ENCODE measurements at regions not wholly inside any gene's neighbourhood (a gene's known extent, or its start where the extent isn't known, plus 50 kb on each side); places are given as distances from the start of the nearest gene placed in this dataset.

DNA sequence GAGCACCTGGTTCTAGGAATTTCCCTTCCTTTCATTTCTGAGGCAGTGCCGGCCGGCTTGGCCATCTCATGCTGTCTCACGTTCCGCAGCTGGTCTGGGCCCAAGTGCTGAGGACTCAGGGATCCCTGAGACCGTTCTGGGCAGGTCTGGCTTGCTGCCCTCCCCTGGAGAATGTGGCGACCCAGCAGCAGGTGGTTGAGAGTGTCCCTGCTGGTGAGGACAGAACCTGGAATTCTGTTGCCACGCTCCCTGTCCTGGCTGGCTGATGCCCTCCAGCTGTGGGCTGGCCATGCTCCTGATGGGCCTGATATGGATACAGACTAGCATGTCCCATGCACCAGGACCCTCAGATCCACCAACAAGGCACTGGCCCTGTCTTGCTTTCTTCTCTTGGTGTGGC, 114.0 kb upstream of the C1QTNF9B start:
- no peak for ATAC-seq (ENCODE audit: low FRiP score in 2 of 2)
- Histone ChIP-seq H3K27me3 (no peaks in the 10 kb centered on the region), H3K9me3 (no peaks in the 10 kb centered on the region), H3K4me1 (no peaks in the 10 kb centered on the region), H3K27ac (no peak overlapping the region), H3K4me3 (no peak overlapping the region), H3K36me3 (no peaks in the 10 kb centered on the region)
- DNase-seq = no peak
- 96% methylated on average over 7 of the region's 7 CpGs; no CpG with 5 or more reads in 1 of the 2 donors for WGBS, 2 donors
- TF ChIP-seq POLR2A (IDR thresholded peaks at IDR 0.05) (no peak), CTCF (IDR thresholded peaks at IDR 0.05) (no peak), POLR2AphosphoS5 (IDR thresholded peaks at IDR 0.05) (no peak), EP300 (IDR thresholded peaks at IDR 0.05) (no peak)

DNA sequence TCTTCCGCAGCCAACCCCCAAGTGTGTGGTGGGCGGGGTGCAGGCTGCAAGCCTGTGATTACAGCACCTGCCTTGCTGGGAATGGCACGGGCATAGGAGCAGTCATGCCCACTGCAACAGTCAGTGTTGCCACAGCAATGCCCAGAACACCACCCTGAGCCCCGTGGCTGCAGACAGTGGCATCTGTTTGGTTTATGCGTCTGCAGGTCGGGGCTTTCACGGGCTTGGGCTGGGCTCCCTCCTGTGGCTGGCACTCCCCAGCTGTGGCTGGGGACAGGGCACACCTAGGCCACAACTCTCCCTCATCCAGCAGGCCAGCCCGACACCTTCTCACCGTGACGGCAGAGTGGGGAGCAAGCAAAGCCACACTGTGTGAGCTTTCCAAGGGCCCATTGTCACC, 115.3 kb upstream of the C1QTNF9B start:
- TF ChIP-seq POLR2A (IDR thresholded peaks at IDR 0.05) = no peak
- no peak for TF ChIP-seq CTCF (IDR thresholded peaks at IDR 0.05)
- TF ChIP-seq POLR2AphosphoS5 (IDR thresholded peaks at IDR 0.05) = no peak
- TF ChIP-seq EP300 (IDR thresholded peaks at IDR 0.05) = no peak
- ATAC-seq (ENCODE audit: low FRiP score in 2 of 2) = no peak
- no peak overlapping the region for H3K27ac ChIP-seq
- no peaks in the 10 kb centered on the region for H3K27me3 ChIP-seq
- no peak overlapping the region for H3K4me3 ChIP-seq
- H3K36me3 ChIP-seq = no peaks in the 10 kb centered on the region
- no peak for DNase-seq
- H3K9me3 ChIP-seq = no peaks in the 10 kb centered on the region
- WGBS, 2 donors = 83 to 99% methylated on average over 4 to 10 of the region's 10 CpGs
- H3K4me1 ChIP-seq = no peaks in the 10 kb centered on the region

DNA sequence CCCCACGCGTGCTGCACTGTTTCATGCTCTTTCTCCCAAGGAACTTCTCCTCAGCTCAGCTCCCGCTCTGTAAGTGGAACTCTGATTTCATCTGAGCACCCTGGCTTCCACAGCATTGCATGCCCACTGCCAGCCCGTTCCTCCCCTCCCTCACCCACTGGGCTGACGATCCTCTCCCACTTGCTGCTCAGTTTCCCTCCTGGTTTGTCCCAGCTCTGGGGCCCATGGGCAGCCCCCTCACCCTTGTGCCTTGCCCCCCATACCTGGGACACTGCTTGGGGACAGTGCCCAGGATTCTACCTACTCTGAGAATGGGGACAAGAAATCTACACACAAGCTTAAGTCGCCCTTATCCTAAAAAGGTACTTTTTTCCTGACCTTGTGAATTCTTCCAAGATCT, 115.9 kb upstream of the C1QTNF9B start:
- 94 to 95% methylated on average over 6 of the region's 6 CpGs for WGBS, 2 donors

GRCh38 chr13:24016046-24016445, 118.7 kb upstream of the C1QTNF9B start:
- no peak for DNase-seq
- peaks cover 0 to 4% (median 0%) of the 10 kb centered on the region in 4 donors for H3K4me1 ChIP-seq
- 86 to 87% methylated on average over 7 to 8 of the region's 8 CpGs for WGBS, 2 donors
- ATAC-seq (ENCODE audit: low FRiP score in 2 of 2) = no peak
- H3K27me3 ChIP-seq = no peaks in the 10 kb centered on the region
- no peak overlapping the region for H3K4me3 ChIP-seq
- H3K36me3 ChIP-seq = no peaks in the 10 kb centered on the region
- no peak for TF ChIP-seq CTCF (IDR thresholded peaks at IDR 0.05)
- TF ChIP-seq POLR2A (IDR thresholded peaks at IDR 0.05) = no peak
- TF ChIP-seq POLR2AphosphoS5 (IDR thresholded peaks at IDR 0.05) = no peak
- no peak for TF ChIP-seq EP300 (IDR thresholded peaks at IDR 0.05)
- H3K27ac ChIP-seq = no peak overlapping the region
- H3K9me3 ChIP-seq = no peaks in the 10 kb centered on the region

More for the DNA sequence above, 115.9 kb upstream of the C1QTNF9B start:
- Histone ChIP-seq H3K27ac (no peak overlapping the region), H3K4me1 (no peaks in the 10 kb centered on the region), H3K4me3 (no peak overlapping the region), H3K9me3 (no peaks in the 10 kb centered on the region), H3K36me3 (no peaks in the 10 kb centered on the region), H3K27me3 (no peaks in the 10 kb centered on the region)
- DNase-seq = no peak
- TF ChIP-seq POLR2A (IDR thresholded peaks at IDR 0.05) (no peak), CTCF (IDR thresholded peaks at IDR 0.05) (no peak), POLR2AphosphoS5 (IDR thresholded peaks at IDR 0.05) (no peak), EP300 (IDR thresholded peaks at IDR 0.05) (no peak)
- ATAC-seq (ENCODE audit: low FRiP score in 2 of 2) = no peak

DNA sequence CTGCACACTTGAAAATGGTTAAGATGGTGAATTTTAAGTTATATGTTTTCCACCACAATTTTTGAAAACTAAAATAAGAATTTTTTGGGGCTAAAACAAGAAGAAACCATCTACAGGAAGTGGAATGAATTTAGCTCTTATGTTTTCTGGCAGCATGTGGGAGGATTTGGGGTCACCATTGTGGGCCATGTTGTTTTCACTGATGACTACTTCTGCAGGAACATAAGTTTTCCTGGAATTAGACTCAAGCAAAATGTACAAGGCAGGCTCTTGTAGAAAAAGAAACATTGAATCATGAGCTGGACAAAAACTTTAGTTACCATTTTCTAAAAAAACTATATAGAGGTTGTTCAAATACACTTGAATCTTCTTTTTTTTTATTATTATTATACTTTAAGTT, 125.3 kb upstream of the C1QTNF9B start:
- no peaks in the 10 kb centered on the region for H3K27me3 ChIP-seq
- ATAC-seq (ENCODE audit: low FRiP score in 2 of 2) (no peak), DNase-seq (no peak)
- no peak overlapping the region for H3K27ac ChIP-seq
- H3K4me3 ChIP-seq = no peak overlapping the region
- H3K36me3 ChIP-seq = no peaks in the 10 kb centered on the region
- H3K9me3 ChIP-seq = no peaks in the 10 kb centered on the region
- H3K4me1 ChIP-seq = peaks cover 0 to 4% (median 0%) of the 10 kb centered on the region in 4 donors
- no peak for TF ChIP-seq EP300 (IDR thresholded peaks at IDR 0.05)
- no peak for TF ChIP-seq POLR2AphosphoS5 (IDR thresholded peaks at IDR 0.05)
- TF ChIP-seq POLR2A (IDR thresholded peaks at IDR 0.05) = no peak
- no peak for TF ChIP-seq CTCF (IDR thresholded peaks at IDR 0.05)

Data from upper lobe of left lung (tissue), 6 donors.